Cerebellar cortex (tissue), 1 donor: ENCODE measurements at regions not wholly inside any gene's neighbourhood (a gene's known extent, or its start where the extent isn't known, plus 50 kb on each side); places are given as distances from the start of the nearest gene placed in this dataset.

Experiments
- DNase-seq: peaks from one replicate; pipeline ENCODE4 v3.0.0-alpha.2; 2015; ENCODE audit warnings: low spot score

- DNase-seq, result no peak
Observed at GRCh38 chr2:72004201-72004915, 143.3 kb downstream of the CYP26B1 start.

- DNase-seq, result no peak
Observed at GRCh38 chr2:72003796-72004195, 143.9 kb downstream of the CYP26B1 start.

- no peak for DNase-seq
Observed at GRCh38 chr2:72003124-72003523, 144.5 kb downstream of the CYP26B1 start.

GRCh38 chr2:72001937-72002690, 145.5 kb downstream of the CYP26B1 start:
- DNase-seq, result no peak

- DNase-seq, result no peak
Observed at GRCh38 chr2:72000110-72000509, 147.6 kb downstream of the CYP26B1 start.

- no peak for DNase-seq
Observed at GRCh38 chr2:71999580-71999979, 148.1 kb downstream of the CYP26B1 start.

GRCh38 chr2:71997843-71998242, 149.8 kb downstream of the CYP26B1 start:
- no peak for DNase-seq

- peak; percentile 62 for DNase-seq
Observed at GRCh38 chr2:71995067-71995665, 152.5 kb downstream of the CYP26B1 start.

- DNase-seq, result no peak
Observed at GRCh38 chr2:71992036-71992435, 155.6 kb downstream of the CYP26B1 start.

- DNase-seq, result no peak
Observed at GRCh38 chr2:71991397-71991796, 156.3 kb downstream of the CYP26B1 start.

GRCh38 chr2:71990826-71991225, 156.8 kb downstream of the CYP26B1 start:
- no peak for DNase-seq

GRCh38 chr2:71990122-71990521, 157.5 kb downstream of the CYP26B1 start:
- DNase-seq, result no peak

- peak; percentile 29 for DNase-seq
Observed at GRCh38 chr2:71989671-71990070, 158.0 kb downstream of the CYP26B1 start.

- no peak for DNase-seq
Observed at GRCh38 chr2:71988170-71988569, 159.5 kb downstream of the CYP26B1 start.

GRCh38 chr2:71976685-71977084, 171.0 kb downstream of the CYP26B1 start:
- DNase-seq, result no peak

GRCh38 chr2:71974846-71975245, 172.8 kb downstream of the CYP26B1 start:
- no peak for DNase-seq

- DNase-seq, result no peak
Observed at GRCh38 chr2:71971493-71971892, 176.2 kb downstream of the CYP26B1 start.

- peak; percentile 43 for DNase-seq
Observed at GRCh38 chr2:71965530-71965929, 182.1 kb downstream of the CYP26B1 start.

- DNase-seq, result no peak
Observed at GRCh38 chr2:71962911-71963694, 184.6 kb downstream of the CYP26B1 start.

GRCh38 chr2:71962350-71962749, 185.3 kb downstream of the CYP26B1 start:
- DNase-seq, result no peak

GRCh38 chr2:71961289-71962027, 186.2 kb downstream of the CYP26B1 start:
- no peak for DNase-seq

GRCh38 chr2:71959494-71959893, 188.2 kb downstream of the CYP26B1 start:
- DNase-seq, result no peak
